LNCaP clone FGC (cell line): ENCODE measurements at regions not wholly inside any gene's neighbourhood (a gene's known extent, or its start where the extent isn't known, plus 50 kb on each side); places are given as distances from the start of the nearest gene placed in this dataset.

Experiments
- DNase-seq: peaks from one replicate; pipeline ENCODE4 v3.0.0-alpha.2; 2011; ENCODE audit warnings: low read depth
- H3K4me3 ChIP-seq: 2 replicates; pipeline ENCODE4 v1.5.1; 2011; ENCODE audit warnings: mild to moderate bottlenecking, low read depth, low read length, control low read depth
- TF ChIP-seq, protein P1 (sequence below): IDR thresholded peaks from 2 replicates; pipeline ENCODE4 v1.5.1; 2012; ENCODE audit warnings: mild to moderate bottlenecking; ENCODE audit not compliant: control insufficient read depth, insufficient read depth; ENCODE audit errors: extremely low read depth

- no peak for DNase-seq
- TF ChIP-seq, protein P1, sequence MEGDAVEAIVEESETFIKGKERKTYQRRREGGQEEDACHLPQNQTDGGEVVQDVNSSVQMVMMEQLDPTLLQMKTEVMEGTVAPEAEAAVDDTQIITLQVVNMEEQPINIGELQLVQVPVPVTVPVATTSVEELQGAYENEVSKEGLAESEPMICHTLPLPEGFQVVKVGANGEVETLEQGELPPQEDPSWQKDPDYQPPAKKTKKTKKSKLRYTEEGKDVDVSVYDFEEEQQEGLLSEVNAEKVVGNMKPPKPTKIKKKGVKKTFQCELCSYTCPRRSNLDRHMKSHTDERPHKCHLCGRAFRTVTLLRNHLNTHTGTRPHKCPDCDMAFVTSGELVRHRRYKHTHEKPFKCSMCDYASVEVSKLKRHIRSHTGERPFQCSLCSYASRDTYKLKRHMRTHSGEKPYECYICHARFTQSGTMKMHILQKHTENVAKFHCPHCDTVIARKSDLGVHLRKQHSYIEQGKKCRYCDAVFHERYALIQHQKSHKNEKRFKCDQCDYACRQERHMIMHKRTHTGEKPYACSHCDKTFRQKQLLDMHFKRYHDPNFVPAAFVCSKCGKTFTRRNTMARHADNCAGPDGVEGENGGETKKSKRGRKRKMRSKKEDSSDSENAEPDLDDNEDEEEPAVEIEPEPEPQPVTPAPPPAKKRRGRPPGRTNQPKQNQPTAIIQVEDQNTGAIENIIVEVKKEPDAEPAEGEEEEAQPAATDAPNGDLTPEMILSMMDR = no peak
- H3K4me3 ChIP-seq = no peak overlapping the region
These were observed 611.2 kb downstream of the UTRN start for GRCh38 chr6:144896289-144896688.

DNA sequence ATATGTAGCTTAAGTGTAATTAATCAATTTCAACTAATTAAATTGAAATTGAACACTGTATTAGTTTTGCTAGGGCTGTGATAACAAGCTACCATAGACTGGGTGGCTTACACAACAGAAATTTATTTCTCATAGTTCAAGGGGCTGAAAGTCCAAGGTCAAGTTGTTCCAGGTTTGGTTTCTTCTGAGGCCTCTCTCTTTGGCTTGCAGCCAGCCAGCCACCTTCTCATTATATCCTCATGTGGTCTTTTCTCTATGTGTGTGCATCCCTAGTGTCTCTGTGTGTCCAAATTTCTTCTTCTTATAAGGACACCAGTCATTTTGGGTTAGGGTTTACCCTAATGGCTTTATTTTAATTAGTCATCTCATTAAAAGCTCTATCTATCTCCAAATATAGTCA lies 611.7 kb downstream of the UTRN start:
- TF ChIP-seq, protein P1 = no peak
- no peak overlapping the region for H3K4me3 ChIP-seq
- DNase-seq = no peak

GRCh38 chr6:144897441-144897921 lies 612.3 kb downstream of the UTRN start:
- DNase-seq = no peak
- no peak overlapping the region for H3K4me3 ChIP-seq
- TF ChIP-seq, protein P1 = no peak

DNA sequence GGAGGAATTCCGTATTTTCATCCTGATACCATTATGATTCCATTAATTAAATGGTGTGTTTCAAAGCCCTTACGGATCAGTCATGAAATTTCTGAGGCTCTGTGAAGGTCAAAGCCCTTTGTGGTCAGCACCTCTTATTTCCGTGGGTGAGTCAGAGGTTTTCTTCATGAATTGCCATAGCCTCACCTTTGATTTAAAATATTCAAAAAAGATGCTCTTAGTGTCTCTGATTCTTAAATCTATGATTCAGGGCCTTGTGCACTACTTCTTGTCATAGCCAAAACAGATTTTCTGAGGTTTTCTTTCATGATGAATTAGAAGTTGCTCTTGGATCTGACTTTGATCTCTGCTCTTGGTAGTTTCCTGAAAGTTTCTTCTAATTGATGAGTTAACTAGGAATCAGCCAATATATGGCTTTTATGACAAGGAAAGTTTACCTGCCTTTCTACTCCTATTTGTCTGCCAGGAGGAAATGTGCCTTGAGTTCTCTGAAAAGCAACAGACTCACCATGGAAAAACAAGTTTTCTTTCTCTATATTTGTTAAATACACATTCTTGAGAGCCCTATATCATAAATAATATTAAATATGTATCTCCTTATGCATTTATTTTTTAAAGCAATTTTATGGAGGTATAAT lies 613.0 kb downstream of the UTRN start:
- TF ChIP-seq, protein P1 = no peak
- DNase-seq = no peak
- H3K4me3 ChIP-seq = no peak overlapping the region

DNA sequence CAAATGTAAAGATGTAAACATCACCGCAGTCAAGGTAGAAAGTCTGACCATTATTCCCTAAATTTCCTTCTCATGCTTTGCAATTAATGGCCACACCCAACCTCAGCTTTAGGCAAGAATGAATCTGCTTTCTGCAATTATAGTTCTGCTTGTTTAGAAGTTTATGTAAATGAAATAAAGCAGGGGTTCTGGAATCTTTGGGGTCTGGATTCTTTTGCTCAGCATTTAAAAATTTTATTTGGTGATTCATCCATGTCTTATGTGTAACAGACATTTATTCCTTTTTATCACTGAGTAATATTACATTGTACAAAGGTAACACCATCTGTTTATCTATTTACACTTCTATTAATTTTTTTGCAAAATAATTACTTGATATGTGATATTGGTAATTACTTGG lies 613.6 kb downstream of the UTRN start:
- H3K4me3 ChIP-seq = no peak overlapping the region
- TF ChIP-seq, protein P1 = no peak
- no peak for DNase-seq

GRCh38 chr6:144899161-144899560 lies 614.0 kb downstream of the UTRN start:
- TF ChIP-seq, protein P1 = no peak
- no peak overlapping the region for H3K4me3 ChIP-seq
- DNase-seq = no peak

DNA sequence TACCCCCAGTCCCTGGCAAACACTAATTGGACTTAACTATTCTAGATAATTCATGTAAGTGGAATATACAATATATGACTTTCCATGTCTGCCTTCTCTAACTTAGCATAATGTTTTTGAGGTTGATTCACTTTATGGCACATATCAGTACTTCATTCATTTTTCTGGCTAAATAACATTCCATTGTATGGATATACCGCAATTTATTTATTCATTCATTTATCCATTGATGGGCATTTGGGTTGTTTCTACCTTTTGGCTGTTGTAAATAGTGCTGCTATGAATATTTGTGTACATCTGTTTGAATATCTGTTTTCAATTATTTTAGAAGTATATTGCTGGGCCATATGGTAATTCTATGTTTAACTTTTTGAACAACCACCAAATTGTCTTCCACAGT lies 616.3 kb downstream of the UTRN start:
- DNase-seq = no peak
- H3K4me3 ChIP-seq = no peak overlapping the region
- TF ChIP-seq, protein P1 = no peak
